Lung (tissue), 11 donors: ENCODE measurements at regions not wholly inside any gene's neighbourhood (a gene's known extent, or its start where the extent isn't known, plus 50 kb on each side); places are given as distances from the start of the nearest gene placed in this dataset.
A peak's percentile ranks its signal among the peaks of the same experiment; 100 is the strongest.

Experiments
- ATAC-seq: fragments of 200-7000 bp; cut with Tn5 transposase; one replicate; pipeline ENCODE4 v1.9.1; 2020; ENCODE audit warnings: moderate number of reproducible peaks; ENCODE audit not compliant: insufficient read depth, low FRiP score
- DNase-seq, 3 donors: peaks; one replicate each; pipeline ENCODE4 v3.0.0-alpha.2; 2013 to 2017
- H3K27ac ChIP-seq, 2 donors: one replicate each; pipeline ENCODE4 v1.5.1; 2013; ENCODE audit warnings: mild to moderate bottlenecking in 2 of 2, moderate library complexity in 2 of 2, control low read depth in 1 of 2, inconsistent platforms in 1 of 2, low read depth in 1 of 2, low read length in 1 of 2
- H3K27me3 ChIP-seq, 3 donors: one replicate each; pipeline ENCODE4 v1.5.1; 2013; ENCODE audit warnings: low read length in 2 of 3; ENCODE audit not compliant: control insufficient read depth in 3 of 3, insufficient read depth in 3 of 3
- H3K36me3 ChIP-seq, 4 donors: one replicate each; pipeline ENCODE4 v1.5.1; 2013; ENCODE audit warnings: low read length in 4 of 4, mild to moderate bottlenecking in 1 of 4, moderate library complexity in 1 of 4; ENCODE audit not compliant: control insufficient read depth in 4 of 4, insufficient read depth in 4 of 4
- H3K4me1 ChIP-seq, 5 donors: one replicate each; pipeline ENCODE4 v1.5.1; 2013; ENCODE audit warnings: low read length in 5 of 5, mild to moderate bottlenecking in 2 of 5, moderate library complexity in 1 of 5; ENCODE audit not compliant: control insufficient read depth in 5 of 5, insufficient read depth in 5 of 5
- H3K4me3 ChIP-seq: one replicate; pipeline ENCODE4 v1.5.1; 2013; ENCODE audit warnings: mild to moderate bottlenecking, control low read depth, moderate library complexity
- H3K9ac ChIP-seq, 2 donors: one replicate each; pipeline ENCODE4 v1.5.1; 2013; ENCODE audit warnings: low read length in 2 of 2, control low read depth in 1 of 2; ENCODE audit not compliant: insufficient read depth in 1 of 2
- H3K9me3 ChIP-seq, 4 donors: one replicate each; pipeline ENCODE4 v1.5.1; 2013; ENCODE audit warnings: low read length in 3 of 4, mild to moderate bottlenecking in 1 of 4, moderate library complexity in 1 of 4; ENCODE audit not compliant: control insufficient read depth in 4 of 4, insufficient read depth in 3 of 4
- WGBS, 2 donors: extraction: QIAGEN DNeasy Blood & Tissue Kit; methylation state at CpG; one replicate each; pipeline ENCODE4 v1.1.7; 2013; 5-methylcytosine and 5-hydroxymethylcytosine counted together
- TF ChIP-seq, protein P1 (sequence below): IDR thresholded peaks from 2 replicates; pipeline ENCODE4 v1.5.1; 2012; ENCODE audit warnings: mild to moderate bottlenecking; ENCODE audit errors: control extremely low read depth, extremely low read depth
- donor health status: control.
- donor health status: control.
- donor health status: Bipolar disorder and iron deficiency.
- donor health status: healthy.
- donor health status: DM: yes; HTN: yes; CAD: no.

DNA sequence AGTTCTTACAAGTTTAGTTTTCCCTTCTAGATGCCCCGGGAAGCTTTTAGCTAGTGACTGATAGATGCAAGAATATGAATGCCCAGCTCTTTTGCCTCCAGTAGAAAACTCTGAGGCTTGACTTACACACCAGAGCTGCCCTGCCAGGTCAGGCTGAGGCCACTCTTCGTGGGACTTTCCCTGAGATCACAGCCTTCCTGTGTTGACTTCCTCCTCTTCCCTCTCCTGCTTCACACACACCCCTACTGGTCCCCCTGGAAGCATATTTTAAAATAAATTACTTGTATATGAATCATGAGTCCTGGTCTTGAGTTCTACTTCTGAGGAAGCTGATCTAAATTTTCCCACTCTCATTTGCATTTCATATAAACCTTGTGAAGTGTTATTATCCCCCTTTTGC lies 413.7 kb downstream of the PDCD6IP start:
- ATAC-seq = peak; percentile 48
- Histone ChIP-seq H3K27me3 (no peaks in the 10 kb centered on the region), H3K4me3 (no peak overlapping the region), H3K4me1 (peaks cover 0 to 2% (median 0%) of the 10 kb centered on the region in 5 donors), H3K36me3 (no peaks in the 10 kb centered on the region), H3K9me3 (no peaks in the 10 kb centered on the region), H3K27ac (no peak overlapping the region), H3K9ac (no peak overlapping the region)
- TF ChIP-seq, protein P1, sequence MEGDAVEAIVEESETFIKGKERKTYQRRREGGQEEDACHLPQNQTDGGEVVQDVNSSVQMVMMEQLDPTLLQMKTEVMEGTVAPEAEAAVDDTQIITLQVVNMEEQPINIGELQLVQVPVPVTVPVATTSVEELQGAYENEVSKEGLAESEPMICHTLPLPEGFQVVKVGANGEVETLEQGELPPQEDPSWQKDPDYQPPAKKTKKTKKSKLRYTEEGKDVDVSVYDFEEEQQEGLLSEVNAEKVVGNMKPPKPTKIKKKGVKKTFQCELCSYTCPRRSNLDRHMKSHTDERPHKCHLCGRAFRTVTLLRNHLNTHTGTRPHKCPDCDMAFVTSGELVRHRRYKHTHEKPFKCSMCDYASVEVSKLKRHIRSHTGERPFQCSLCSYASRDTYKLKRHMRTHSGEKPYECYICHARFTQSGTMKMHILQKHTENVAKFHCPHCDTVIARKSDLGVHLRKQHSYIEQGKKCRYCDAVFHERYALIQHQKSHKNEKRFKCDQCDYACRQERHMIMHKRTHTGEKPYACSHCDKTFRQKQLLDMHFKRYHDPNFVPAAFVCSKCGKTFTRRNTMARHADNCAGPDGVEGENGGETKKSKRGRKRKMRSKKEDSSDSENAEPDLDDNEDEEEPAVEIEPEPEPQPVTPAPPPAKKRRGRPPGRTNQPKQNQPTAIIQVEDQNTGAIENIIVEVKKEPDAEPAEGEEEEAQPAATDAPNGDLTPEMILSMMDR = no peak
- DNase-seq = peak in 1 of 3 donors; percentile 11
- WGBS, 2 donors = 29 to 39% methylated on average over 2 of the region's 2 CpGs

DNA sequence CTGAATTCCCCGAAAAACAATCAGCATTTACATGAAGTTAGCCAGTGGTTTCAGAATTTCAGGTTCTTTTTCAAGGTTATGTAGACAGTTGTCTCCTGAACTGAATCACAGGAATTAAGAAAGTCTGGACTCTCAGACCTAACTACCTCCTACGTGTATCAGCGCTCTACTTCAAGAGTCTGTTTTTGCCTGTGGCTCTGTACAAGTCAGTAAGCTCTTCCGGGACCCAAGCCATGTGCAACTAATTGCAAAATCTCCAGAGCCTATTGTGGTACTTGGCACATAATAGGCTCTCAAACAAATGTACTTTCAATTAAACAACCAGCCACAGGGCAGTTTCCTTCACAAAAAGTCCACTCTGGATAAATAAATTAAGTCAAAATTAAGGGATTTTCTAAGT lies 414.2 kb downstream of the PDCD6IP start:
- Histone ChIP-seq H3K9ac (no peak overlapping the region), H3K4me1 (peaks cover 0 to 2% (median 0%) of the 10 kb centered on the region in 5 donors), H3K4me3 (no peak overlapping the region), H3K36me3 (no peaks in the 10 kb centered on the region), H3K27ac (no peak overlapping the region), H3K9me3 (no peaks in the 10 kb centered on the region), H3K27me3 (no peaks in the 10 kb centered on the region)
- ATAC-seq (peak; percentile 84), DNase-seq (peak in 2 of 3 donors; percentile 5 to 44)
- WGBS, 2 donors = 49 to 58% methylated on average over 4 of the region's 4 CpGs
- TF ChIP-seq, protein P1 = no peak

DNA sequence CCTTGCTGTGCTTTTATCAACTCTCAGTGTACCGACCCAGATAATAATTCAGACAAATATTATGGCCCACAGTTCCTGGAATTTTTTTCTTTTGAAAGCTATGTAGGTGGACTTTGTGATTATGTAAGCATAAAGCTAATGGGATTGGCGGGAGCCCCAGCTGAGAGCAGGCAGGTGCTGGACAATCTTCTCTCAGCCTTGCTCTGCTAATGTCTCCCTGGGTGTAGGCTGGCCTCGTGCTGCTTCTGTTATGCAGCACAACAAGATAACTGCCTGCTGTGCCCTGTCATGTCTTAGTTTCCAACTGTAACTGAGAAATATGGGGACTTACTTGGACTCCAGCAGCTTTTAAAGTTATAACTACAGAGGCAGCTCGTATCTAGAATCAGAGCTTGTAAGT lies 415.0 kb downstream of the PDCD6IP start:
- H3K27ac ChIP-seq = no peak overlapping the region
- DNase-seq (no peak), ATAC-seq (no peak)
- no peaks in the 10 kb centered on the region for H3K36me3 ChIP-seq
- no peak overlapping the region for H3K9ac ChIP-seq
- WGBS, 2 donors = 55 to 76% methylated on average over 4 of the region's 4 CpGs
- H3K4me3 ChIP-seq = no peak overlapping the region
- H3K9me3 ChIP-seq = no peaks in the 10 kb centered on the region
- peaks cover 0 to 2% (median 0%) of the 10 kb centered on the region in 5 donors for H3K4me1 ChIP-seq
- H3K27me3 ChIP-seq = no peaks in the 10 kb centered on the region
- TF ChIP-seq, protein P1 = no peak

DNA sequence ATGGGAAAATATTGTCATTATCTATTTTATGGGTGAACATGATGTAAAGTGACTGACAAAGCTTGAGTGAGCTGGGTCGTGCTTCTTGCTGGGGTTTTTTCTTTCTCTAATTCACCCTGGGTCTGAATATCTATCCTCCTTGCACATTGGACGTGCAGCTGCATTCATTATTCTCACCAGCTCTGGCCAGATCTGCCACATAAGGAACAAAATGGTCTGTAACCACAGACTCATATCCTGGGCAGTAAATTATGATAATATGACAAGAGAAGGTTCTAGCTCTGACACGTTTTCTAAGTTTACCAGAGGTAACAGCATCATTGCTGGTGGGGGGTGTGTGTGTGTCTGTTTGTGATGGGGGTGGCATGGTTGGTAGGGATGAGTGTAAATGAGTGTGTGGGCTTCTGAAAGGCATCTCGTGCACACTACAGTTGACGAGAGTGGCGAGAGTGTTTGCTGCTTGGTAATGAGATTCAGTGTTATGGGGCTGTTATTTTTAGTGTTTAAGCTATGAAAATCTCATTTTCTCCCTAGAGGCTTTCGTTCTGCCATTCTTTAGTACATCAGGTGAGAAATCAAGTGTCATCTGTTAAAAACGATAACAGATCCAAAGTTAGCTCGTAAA lies 418.4 kb downstream of the PDCD6IP start:
- H3K27me3 ChIP-seq = no peaks in the 10 kb centered on the region
- H3K9me3 ChIP-seq = no peaks in the 10 kb centered on the region
- no peaks in the 10 kb centered on the region for H3K36me3 ChIP-seq
- 81 to 82% methylated on average over 9 of the region's 9 CpGs for WGBS, 2 donors
- TF ChIP-seq, protein P1 = no peak
- H3K4me1 ChIP-seq = peaks cover 0 to 1% (median 0%) of the 10 kb centered on the region in 5 donors
- H3K27ac ChIP-seq = no peak overlapping the region
- ATAC-seq (no peak), DNase-seq (no peak)
- no peak overlapping the region for H3K9ac ChIP-seq
- H3K4me3 ChIP-seq = no peak overlapping the region
